Astrocyte of the spinal cord (primary cell): ENCODE measurements at regions not wholly inside any gene's neighbourhood (a gene's known extent, or its start where the extent isn't known, plus 50 kb on each side); places are given as distances from the start of the nearest gene placed in this dataset.
"Not testable (repeated sequence)": the region's sequence is repeated elsewhere in the genome, so short reads cannot be mapped to it uniquely, and the experiment has no call there.

ENCODE experiments used
- DNase-seq: peaks from one replicate; pipeline ENCODE4 v3.0.0; 2011; ENCODE audit warnings: low read depth, low spot score
- H3K4me3 ChIP-seq: 2 replicates; pipeline ENCODE4 v1.5.1; 2011; ENCODE audit warnings: low read depth, mild to moderate bottlenecking, low read length, moderate library complexity
- CTCF ChIP-seq: IDR thresholded peaks from 2 replicates; pipeline ENCODE4 v1.5.1; 2012; ENCODE audit warnings: low read depth, mild to moderate bottlenecking, low read length, inconsistent platforms
- in situ Hi-C: cut with HindIII; loops from 2 replicates; pipeline ENCODE4 v1.10.0; 2017; ENCODE audit warnings: low sequenced_read_pairs

DNA sequence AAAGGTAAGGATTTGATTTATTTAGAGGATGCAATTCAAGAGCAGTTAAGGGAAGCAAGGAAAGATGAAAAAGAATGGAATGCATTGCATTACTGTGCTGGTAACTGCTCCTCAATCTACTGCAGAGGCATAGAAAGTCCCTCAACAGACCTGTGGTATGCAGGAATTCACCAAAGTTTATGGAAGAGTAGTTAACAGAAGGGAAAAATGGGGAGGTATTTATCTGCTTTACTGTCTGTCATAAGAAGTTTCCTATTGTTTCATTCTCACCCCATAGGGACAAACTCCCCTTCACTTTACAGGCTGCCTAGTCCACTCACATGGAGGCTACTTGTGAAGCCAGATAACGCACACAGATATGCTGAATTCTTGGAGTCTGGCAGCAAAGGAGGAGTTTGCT, 354.9 kb upstream of the SPRY2 start:
- in situ Hi-C loops = no loop called here
- DNase-seq = no peak
- H3K4me3 ChIP-seq = no peak overlapping the region
- no peak for TF ChIP-seq CTCF

GRCh38 chr13:80691814-80692213, 350.9 kb upstream of the SPRY2 start:
- H3K4me3 ChIP-seq, DNase-seq, in situ Hi-C loops: not testable (repeated sequence)

GRCh38 chr13:80690208-80690607, 349.3 kb upstream of the SPRY2 start:
- no peak for DNase-seq
- no peak for TF ChIP-seq CTCF
- in situ Hi-C loops = no loop called here
- H3K4me3 ChIP-seq = no peak overlapping the region

DNA sequence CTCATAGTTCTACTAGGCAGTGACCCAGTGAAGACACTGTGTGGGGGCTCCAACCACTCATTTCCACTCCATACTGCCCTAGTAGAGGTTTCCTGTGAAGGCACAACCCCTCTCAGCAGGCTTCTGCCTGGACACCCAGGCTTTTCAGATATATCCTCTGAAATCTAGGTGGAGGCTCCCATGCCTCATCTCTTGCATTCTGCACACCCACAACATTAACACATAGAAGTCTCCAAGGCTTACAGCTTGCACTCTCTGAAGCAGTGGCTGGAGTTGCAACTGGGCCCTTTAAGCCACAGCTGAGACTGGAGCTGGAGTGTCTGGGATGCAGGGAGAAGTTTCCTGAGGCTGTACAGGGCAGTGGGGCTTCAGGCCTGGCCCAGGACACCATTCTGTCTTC, 347.7 kb upstream of the SPRY2 start:
- TF ChIP-seq CTCF = no peak
- DNase-seq = no peak
- H3K4me3 ChIP-seq = no peak overlapping the region
- in situ Hi-C loops = no loop called here

- in situ Hi-C loops = no loop called here
- no peak overlapping the region for H3K4me3 ChIP-seq
- no peak for TF ChIP-seq CTCF
- no peak for DNase-seq
These were observed 345.0 kb upstream of the SPRY2 start for GRCh38 chr13:80685942-80686341.

DNA sequence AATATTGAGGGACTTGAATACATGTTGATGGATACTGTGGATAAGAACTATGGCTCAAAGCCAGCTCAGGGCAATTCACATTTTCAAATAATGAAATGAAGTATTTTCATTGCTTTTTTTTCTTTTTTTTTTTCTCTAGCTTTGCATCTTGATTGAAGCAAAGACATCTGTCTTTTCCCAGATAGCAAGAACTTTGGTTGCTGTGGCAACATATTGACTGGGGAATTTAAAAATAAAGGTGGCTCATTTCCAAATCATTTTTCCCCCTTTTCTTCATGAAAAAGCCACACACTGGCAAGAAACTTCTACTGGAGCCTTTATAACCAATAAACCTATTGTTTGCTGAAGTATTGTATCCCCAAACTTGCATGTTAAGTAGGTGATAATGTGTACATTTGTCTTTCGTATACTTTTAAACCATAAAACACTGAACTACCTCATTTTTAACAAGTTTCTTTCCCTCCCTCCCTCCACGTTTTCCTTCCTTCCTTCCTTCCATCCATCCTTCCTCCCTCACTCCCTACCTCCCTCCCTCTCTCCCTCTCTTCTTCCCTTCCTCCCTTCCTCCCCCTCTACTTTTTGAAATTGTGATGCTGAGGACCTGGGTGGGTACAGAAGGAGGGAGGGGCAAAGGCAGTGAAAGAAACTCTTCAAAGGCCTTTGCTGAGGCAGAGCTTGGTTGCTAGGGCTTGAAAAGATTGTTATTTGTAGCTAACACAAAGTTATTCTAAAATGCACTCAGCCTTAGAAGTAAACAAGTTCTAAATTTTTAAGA, 343.5 kb upstream of the SPRY2 start:
- no peak overlapping the region for H3K4me3 ChIP-seq
- no peak for TF ChIP-seq CTCF
- DNase-seq = no peak
- in situ Hi-C loops = no loop called here

DNA sequence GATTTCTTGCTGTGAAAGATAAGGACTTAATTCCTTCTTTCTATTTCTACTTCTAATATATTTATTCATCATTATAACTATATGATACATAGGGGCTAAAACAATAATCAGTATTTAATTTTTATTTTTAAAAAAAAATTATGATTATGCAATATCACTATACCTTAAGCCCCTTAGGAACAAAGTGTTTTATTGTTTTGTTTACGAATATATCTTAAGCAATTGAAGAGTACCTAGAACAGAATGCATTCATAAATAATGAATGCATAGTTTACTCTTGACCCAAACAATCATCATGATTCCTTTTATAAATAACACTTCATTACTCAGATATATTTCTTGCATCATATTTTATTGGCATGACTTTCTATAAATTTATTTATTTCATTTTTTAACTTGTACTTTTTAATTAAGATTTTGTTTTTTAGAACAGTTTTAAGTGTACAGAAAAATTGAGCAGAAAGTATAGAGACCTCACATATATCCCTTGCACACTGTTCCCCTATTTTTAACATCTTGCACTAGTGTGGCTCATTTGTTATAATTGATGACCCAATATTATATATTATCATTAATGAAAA, 339.9 kb upstream of the SPRY2 start:
- no peak for TF ChIP-seq CTCF
- in situ Hi-C loops = no loop called here
- H3K4me3 ChIP-seq = no peak overlapping the region
- no peak for DNase-seq
